Large intestine (tissue), 3 donors: ENCODE measurements at regions not wholly inside any gene's neighbourhood (a gene's known extent, or its start where the extent isn't known, plus 50 kb on each side); places are given as distances from the start of the nearest gene placed in this dataset.

Experiments
- DNase-seq, 2 donors: peaks; one replicate each; pipeline versions ENCODE4 v3.0.0 to v3.0.0-alpha.2; 2013
- H3K27ac ChIP-seq: one replicate; pipeline ENCODE4 v1.5.1; 2013; ENCODE audit warnings: low read length
- H3K27me3 ChIP-seq: 2 replicates; pipeline ENCODE4 v1.6.1; 2013; ENCODE audit warnings: low read length; ENCODE audit not compliant: control insufficient read depth, insufficient read depth
- H3K36me3 ChIP-seq: 2 replicates; pipeline ENCODE4 v1.6.1; 2013; ENCODE audit warnings: low read length; ENCODE audit not compliant: control insufficient read depth, insufficient read depth
- H3K4me1 ChIP-seq: one replicate; pipeline ENCODE4 v1.6.1; 2013; ENCODE audit warnings: low read length; ENCODE audit not compliant: control insufficient read depth, insufficient read depth
- H3K4me3 ChIP-seq: one replicate; pipeline ENCODE4 v1.5.1; 2013; ENCODE audit warnings: low read length
- H3K9me3 ChIP-seq: one replicate; pipeline ENCODE4 v1.6.1; 2013; ENCODE audit warnings: mild to moderate bottlenecking, low read depth, low read length, moderate library complexity; ENCODE audit not compliant: control insufficient read depth
- WGBS: methylation state at CpG from one replicate; pipeline ENCODE4 v1.1.5; 2013; ENCODE audit warnings: low lambda C conversion rate; ENCODE audit not compliant: insufficient coverage; 5-methylcytosine and 5-hydroxymethylcytosine counted together

GRCh38 chr17:5668557-5669138 lies 84.3 kb upstream of the NLRP1 start:
- no peak overlapping the region for H3K27ac ChIP-seq
- no peaks in the 10 kb centered on the region for H3K36me3 ChIP-seq
- H3K9me3 ChIP-seq, result no peaks in the 10 kb centered on the region
- no peaks in the 10 kb centered on the region for H3K4me1 ChIP-seq
- no peak overlapping the region for H3K4me3 ChIP-seq
- WGBS, result 65% methylated on average over 1 of the region's 2 CpGs
- no peak for DNase-seq
- H3K27me3 ChIP-seq, result no peaks in the 10 kb centered on the region

- no peaks in the 10 kb centered on the region for H3K27me3 ChIP-seq
- DNase-seq, result no peak
- no CpG with 5 or more reads among the region's 5 CpGs for WGBS
Observed at GRCh38 chr17:5669191-5669590, 84.9 kb upstream of the NLRP1 start.

GRCh38 chr17:5672141-5672540 lies 87.8 kb upstream of the NLRP1 start:
- Histone ChIP-seq H3K4me3 (no peak overlapping the region), H3K4me1 (no peaks in the 10 kb centered on the region), H3K9me3 (no peaks in the 10 kb centered on the region), H3K36me3 (no peaks in the 10 kb centered on the region), H3K27me3 (no peaks in the 10 kb centered on the region), H3K27ac (no peak overlapping the region)
- no peak for DNase-seq
- WGBS, result no CpG with 5 or more reads among the region's 3 CpGs

More at GRCh38 chr17:5669191-5669590, 84.9 kb upstream of the NLRP1 start:
- Histone ChIP-seq H3K4me1 (no peaks in the 10 kb centered on the region), H3K4me3 (no peak overlapping the region), H3K27ac (no peak overlapping the region), H3K9me3 (no peaks in the 10 kb centered on the region), H3K36me3 (no peaks in the 10 kb centered on the region)

- Histone ChIP-seq H3K27me3 (no peaks in the 10 kb centered on the region), H3K9me3 (no peaks in the 10 kb centered on the region), H3K4me3 (no peak overlapping the region), H3K27ac (no peak overlapping the region), H3K36me3 (no peaks in the 10 kb centered on the region), H3K4me1 (no peaks in the 10 kb centered on the region)
- no CpG with 5 or more reads among the region's 5 CpGs for WGBS
- no peak for DNase-seq
Observed at GRCh38 chr17:5672815-5673430, 88.6 kb upstream of the NLRP1 start.

GRCh38 chr17:5675625-5676421 lies 91.5 kb upstream of the NLRP1 start:
- no peak overlapping the region for H3K4me3 ChIP-seq
- no peaks in the 10 kb centered on the region for H3K9me3 ChIP-seq
- no peak for DNase-seq
- 100% methylated on average over 1 of the region's 6 CpGs for WGBS
- no peaks in the 10 kb centered on the region for H3K36me3 ChIP-seq
- H3K27me3 ChIP-seq, result no peaks in the 10 kb centered on the region
- no peak overlapping the region for H3K27ac ChIP-seq
- H3K4me1 ChIP-seq, result no peaks in the 10 kb centered on the region

- WGBS, result no CpG with 5 or more reads among the region's 1 CpG
- H3K27me3 ChIP-seq, result no peaks in the 10 kb centered on the region
- H3K9me3 ChIP-seq, result no peaks in the 10 kb centered on the region
- H3K27ac ChIP-seq, result no peak overlapping the region
- H3K36me3 ChIP-seq, result no peaks in the 10 kb centered on the region
- no peak for DNase-seq
- no peaks in the 10 kb centered on the region for H3K4me1 ChIP-seq
- no peak overlapping the region for H3K4me3 ChIP-seq
Observed at GRCh38 chr17:5677620-5678019, 93.3 kb upstream of the NLRP1 start.

- H3K27me3 ChIP-seq, result no peaks in the 10 kb centered on the region
- no peaks in the 10 kb centered on the region for H3K4me1 ChIP-seq
- DNase-seq, result no peak
- H3K9me3 ChIP-seq, result no peaks in the 10 kb centered on the region
- WGBS, result no CpG with 5 or more reads among the region's 4 CpGs
- H3K36me3 ChIP-seq, result no peaks in the 10 kb centered on the region
- H3K4me3 ChIP-seq, result no peak overlapping the region
- H3K27ac ChIP-seq, result no peak overlapping the region
Observed at GRCh38 chr17:5678171-5678570, 93.9 kb upstream of the NLRP1 start.

GRCh38 chr17:5680766-5681165 lies 96.5 kb upstream of the NLRP1 start:
- Histone ChIP-seq H3K27ac (no peak overlapping the region), H3K4me1 (no peaks in the 10 kb centered on the region), H3K36me3 (no peaks in the 10 kb centered on the region), H3K4me3 (no peak overlapping the region), H3K9me3 (no peaks in the 10 kb centered on the region), H3K27me3 (no peaks in the 10 kb centered on the region)
- no peak for DNase-seq
- 60% methylated on average over 1 of the region's 1 CpG for whole genome bisulfite sequencing

GRCh38 chr17:5683241-5683640 lies 98.9 kb upstream of the NLRP1 start:
- H3K4me3 ChIP-seq, result no peak overlapping the region
- no peak for DNase-seq
- no peaks in the 10 kb centered on the region for H3K36me3 ChIP-seq
- WGBS, result 0% methylated on average over 1 of the region's 6 CpGs
- no peaks in the 10 kb centered on the region for H3K4me1 ChIP-seq
- no peaks in the 10 kb centered on the region for H3K9me3 ChIP-seq
- H3K27ac ChIP-seq, result no peak overlapping the region
- H3K27me3 ChIP-seq, result no peaks in the 10 kb centered on the region

GRCh38 chr17:5686074-5686635 lies 101.8 kb upstream of the NLRP1 start:
- H3K4me3 ChIP-seq, result no peak overlapping the region
- no peaks in the 10 kb centered on the region for H3K4me1 ChIP-seq
- no peaks in the 10 kb centered on the region for H3K9me3 ChIP-seq
- H3K36me3 ChIP-seq, result no peaks in the 10 kb centered on the region
- DNase-seq, result no peak
- WGBS, result no CpG with 5 or more reads among the region's 4 CpGs
- no peak overlapping the region for H3K27ac ChIP-seq
- no peaks in the 10 kb centered on the region for H3K27me3 ChIP-seq
